PFSK-1 (cell line): ENCODE measurements at regions not wholly inside any gene's neighbourhood (a gene's known extent, or its start where the extent isn't known, plus 50 kb on each side); places are given as distances from the start of the nearest gene placed in this dataset.

Experiments used
- FOXP2 ChIP-seq: optimal IDR thresholded peaks from 2 replicates; pipeline ENCODE3; 2011; ENCODE audit warnings: borderline replicate concordance, control low read depth, inconsistent platforms; ENCODE audit not compliant: insufficient read depth; ENCODE audit errors: extremely low read length, extremely low read depth
- POLR2AphosphoS5 ChIP-seq: IDR thresholded peaks from 2 replicates; pipeline ENCODE4 v1.6.1; 2012; ENCODE audit warnings: low read depth, mild to moderate bottlenecking, control low read depth, low read length, moderate library complexity
- TAF1 ChIP-seq: IDR thresholded peaks from 2 replicates; pipeline ENCODE4 v1.6.1; 2012; ENCODE audit warnings: low read length, control low read depth, borderline replicate concordance; ENCODE audit not compliant: insufficient read depth

GRCh38 chr10:94224656-94225055, 138.1 kb downstream of the NOC3L start:
- no peak for TF ChIP-seq FOXP2
- no peak for TF ChIP-seq POLR2AphosphoS5
- TF ChIP-seq TAF1: no peak
